GM12878 (cell line): ENCODE measurements at regions not wholly inside any gene's neighbourhood (a gene's known extent, or its start where the extent isn't known, plus 50 kb on each side); places are given as distances from the start of the nearest gene placed in this dataset.

Experiments
- ATAC-seq: fragments of 200-7000 bp; cut with Tn5 transposase; 3 replicates; pipeline ENCODE4 v1.9.1; 2020; ENCODE audit warnings: mild to moderate bottlenecking, moderate library complexity
- BruUV-seq: library from RNA; stranded (reverse); fragments of 400-500 nt; replicated peaks from 2 replicates; lab custom pipeline; 2021; lab: Mats Ljungman, UMichigan
- CTCF ChIA-PET: fragments of 300-600 bp; sonication (Branson Sonifier 250); formaldehyde crosslinking; extraction: SDS; loops from one replicate; lab custom pipeline; 2021; ENCODE audit warnings: inconsistent platforms; lab: Yijun Ruan, JAX
- POLR2A ChIA-PET: fragments of 350-600 bp; formaldehyde crosslinking; extraction: SDS; loops from one replicate; lab custom pipeline; 2021; ENCODE audit warnings: inconsistent platforms; lab: Charles Lee
- RAD21 ChIA-PET: fragments of 300-600 bp; sonication (Branson Sonifier 250); formaldehyde crosslinking; loops from one replicate; lab custom pipeline; 2023; ENCODE audit warnings: antibody characterized with exemption; ENCODE audit not compliant: unreplicated experiment; lab: Charles Lee
- SMC1A ChIA-PET: fragments of 300-600 bp; sonication (Branson Sonifier 250); formaldehyde crosslinking; loops from one replicate; lab custom pipeline; 2023; ENCODE audit not compliant: unreplicated experiment, uncharacterized antibody; lab: Charles Lee
- DNase-seq: peaks from one replicate; pipeline ENCODE4 v3.0.0-alpha.2; 2011; ENCODE audit warnings: low read depth, low spot score
- FAIRE-seq: peaks from 3 replicates; lab custom pipeline; 2011; peaks lifted over from hg19 to GRCh38; lab: Jason Lieb, UNC
- H2AFZ ChIP-seq: 2 replicates; pipeline ENCODE4 v1.6.0; 2011; ENCODE audit warnings: low read depth, low read length, control low read depth; ENCODE audit not compliant: control insufficient read depth
- H3K27ac ChIP-seq: 2 replicates; pipeline ENCODE4 v1.5.1; 2011; ENCODE audit warnings: control low read depth; ENCODE audit not compliant: control insufficient read depth, insufficient read depth
- H3K27me3 ChIP-seq, 2 experiments: replicated peaks in 1 of 2; 2 replicates each; pipeline versions ENCODE4 v1.6.0 to v1.6.1; 2011; ENCODE audit warnings: low read length in 1 of 2; ENCODE audit not compliant: control insufficient read depth in 2 of 2, insufficient read depth in 2 of 2
- H3K36me3 ChIP-seq, 2 experiments: 2 replicates each; pipeline ENCODE4 v1.5.1; 2011; ENCODE audit warnings: low read length in 1 of 2; ENCODE audit not compliant: control insufficient read depth in 2 of 2, insufficient read depth in 2 of 2
- H3K4me1 ChIP-seq: 2 replicates; pipeline ENCODE4 v1.6.1; 2011; ENCODE audit warnings: mild to moderate bottlenecking, low read length, moderate library complexity, mixed read lengths; ENCODE audit not compliant: control insufficient read depth, insufficient read depth
- H3K4me2 ChIP-seq: 2 replicates; pipeline ENCODE4 v1.6.0; 2011; ENCODE audit warnings: control low read depth; ENCODE audit not compliant: control insufficient read depth, insufficient read depth
- H3K4me3 ChIP-seq: fragments of 200-600 bp; sonication (generic); 2 replicates; pipeline ENCODE4 v1.5.1; 2016
- H3K79me2 ChIP-seq: 2 replicates; pipeline ENCODE4 v1.6.0; 2011; ENCODE audit warnings: low read length; ENCODE audit not compliant: control insufficient read depth, insufficient read depth
- H3K9ac ChIP-seq: 2 replicates; pipeline ENCODE4 v1.8.0; 2011; ENCODE audit warnings: low read length, control low read depth, mixed read lengths; ENCODE audit not compliant: control insufficient read depth, insufficient read depth
- H3K9me3 ChIP-seq: replicated peaks from 3 replicates; pipeline ENCODE4 v1.5.1; 2011; ENCODE audit warnings: mild to moderate bottlenecking, low read length; ENCODE audit not compliant: control insufficient read depth, insufficient read depth
- H4K20me1 ChIP-seq: 2 replicates; pipeline ENCODE4 v1.6.0; 2011; ENCODE audit not compliant: control insufficient read depth, insufficient read depth
- JUND ChIP-seq: IDR thresholded peaks from 2 replicates; pipeline ENCODE4 v1.6.1; 2012; ENCODE audit warnings: low read depth, mild to moderate bottlenecking, low read length, improper control_type of control experiment, moderate library complexity
- MXI1 ChIP-seq: fragments of 150-350 bp; IDR thresholded peaks from 2 replicates; pipeline ENCODE4 v1.6.1; 2011; ENCODE audit warnings: low read depth, mild to moderate bottlenecking, inconsistent platforms, low read length, improper control_type of control experiment
- NFYB ChIP-seq: IDR thresholded peaks from 2 replicates; pipeline ENCODE4 v1.6.1; 2011; ENCODE audit warnings: low read depth, mild to moderate bottlenecking, low read length, improper control_type of control experiment, moderate library complexity; ENCODE audit not compliant: insufficient read depth
- PAX8 ChIP-seq: fragments of 450-650 bp; IDR thresholded peaks from 2 replicates; pipeline ENCODE4 v1.6.1; 2017; ENCODE audit warnings: mild to moderate bottlenecking, moderate library complexity
- POLR2AphosphoS2 ChIP-seq: IDR thresholded peaks from 2 replicates; pipeline ENCODE4 v1.6.1; 2011; ENCODE audit warnings: low read depth, mild to moderate bottlenecking, low read length, improper control_type of control experiment, moderate library complexity
- RB1 ChIP-seq: fragments of 450-650 bp; formaldehyde crosslinking; IDR thresholded peaks from 2 replicates; pipeline ENCODE4 v1.6.1; 2017; ENCODE audit warnings: mild to moderate bottlenecking, borderline replicate concordance
- RFX5 ChIP-seq: IDR thresholded peaks from 2 replicates; pipeline ENCODE4 v1.6.1; 2011; ENCODE audit warnings: low read depth, low read length, improper control_type of control experiment
- WGBS: methylation state at CpG from one replicate; pipeline ENCODE4 v1.1.6; 2016; ENCODE audit warnings: low lambda C conversion rate; ENCODE audit not compliant: insufficient replicate concordance, insufficient coverage; ENCODE audit errors: missing lambda C conversion rate; 5-methylcytosine and 5-hydroxymethylcytosine counted together
- in situ Hi-C: fragments of 300-500 bp; cut with MboI; formaldehyde crosslinking; loops from 9 replicates; pipeline ENCODE4 v1.14.3; 2018; ENCODE audit warnings: mixed read lengths
- intact Hi-C: fragments of 100-400 bp; cut with micrococcal nuclease; formaldehyde crosslinking; loops from one replicate; pipeline ENCODE4 v1.14.2; 2022; ENCODE audit not compliant: unreplicated experiment
- TF ChIP-seq, protein P1 (sequence below): IDR thresholded peaks from 2 replicates; pipeline ENCODE4 v1.6.1; 2011; ENCODE audit warnings: low read depth, low read length, improper control_type of control experiment, borderline replicate concordance
- TF ChIP-seq, protein P2 (sequence below): fragments of 450-650 bp; IDR thresholded peaks from 2 replicates; pipeline ENCODE4 v1.6.1; 2017; ENCODE audit warnings: low read depth, mild to moderate bottlenecking, moderate library complexity

- Histone ChIP-seq H4K20me1 (no peaks in the 10 kb centered on the region), H3K4me2 (no peak overlapping the region), H3K36me3 (no peaks in the 10 kb centered on the region), H3K27ac (no peak overlapping the region), H3K4me1 (no peaks in the 10 kb centered on the region), H3K9ac (no peak overlapping the region), H3K9me3 (no peaks in the 10 kb centered on the region), H2AFZ (no peak overlapping the region), H3K4me3 (no peak overlapping the region), H3K27me3 (no peaks in the 10 kb centered on the region), H3K79me2 (no peaks in the 10 kb centered on the region)
- BruUV-seq, result no TSS peak
- RAD21 ChIA-PET, result no interaction called here
- no peak for ATAC-seq
- TF ChIP-seq RFX5, result no peak
- TF ChIP-seq MXI1, result no peak
- TF ChIP-seq RB1, result no peak
- TF ChIP-seq, protein P1, sequence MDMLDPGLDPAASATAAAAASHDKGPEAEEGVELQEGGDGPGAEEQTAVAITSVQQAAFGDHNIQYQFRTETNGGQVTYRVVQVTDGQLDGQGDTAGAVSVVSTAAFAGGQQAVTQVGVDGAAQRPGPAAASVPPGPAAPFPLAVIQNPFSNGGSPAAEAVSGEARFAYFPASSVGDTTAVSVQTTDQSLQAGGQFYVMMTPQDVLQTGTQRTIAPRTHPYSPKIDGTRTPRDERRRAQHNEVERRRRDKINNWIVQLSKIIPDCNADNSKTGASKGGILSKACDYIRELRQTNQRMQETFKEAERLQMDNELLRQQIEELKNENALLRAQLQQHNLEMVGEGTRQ, result no peak
- TF ChIP-seq POLR2AphosphoS2, result no peak
- TF ChIP-seq PAX8, result no peak
- TF ChIP-seq NFYB, result no peak
- TF ChIP-seq, protein P2, sequence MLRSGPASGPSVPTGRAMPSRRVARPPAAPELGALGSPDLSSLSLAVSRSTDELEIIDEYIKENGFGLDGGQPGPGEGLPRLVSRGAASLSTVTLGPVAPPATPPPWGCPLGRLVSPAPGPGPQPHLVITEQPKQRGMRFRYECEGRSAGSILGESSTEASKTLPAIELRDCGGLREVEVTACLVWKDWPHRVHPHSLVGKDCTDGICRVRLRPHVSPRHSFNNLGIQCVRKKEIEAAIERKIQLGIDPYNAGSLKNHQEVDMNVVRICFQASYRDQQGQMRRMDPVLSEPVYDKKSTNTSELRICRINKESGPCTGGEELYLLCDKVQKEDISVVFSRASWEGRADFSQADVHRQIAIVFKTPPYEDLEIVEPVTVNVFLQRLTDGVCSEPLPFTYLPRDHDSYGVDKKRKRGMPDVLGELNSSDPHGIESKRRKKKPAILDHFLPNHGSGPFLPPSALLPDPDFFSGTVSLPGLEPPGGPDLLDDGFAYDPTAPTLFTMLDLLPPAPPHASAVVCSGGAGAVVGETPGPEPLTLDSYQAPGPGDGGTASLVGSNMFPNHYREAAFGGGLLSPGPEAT, result no peak
- TF ChIP-seq JUND, result no peak
- no peak for DNase-seq
- WGBS, result 0% methylated on average over 1 of the region's 1 CpG
- in situ Hi-C loops, result no loop called here
- POLR2A ChIA-PET, result no interaction called here
- FAIRE-seq, result no peak
- intact Hi-C loops, result no loop called here
- CTCF ChIA-PET, result no interaction called here
- SMC1A ChIA-PET, result no interaction called here
These were observed 152.1 kb downstream of the SLC39A8 start for GRCh38 chr4:102193145-102193544.
